ENCODE measurements at regions not wholly inside any gene's neighbourhood (a gene's known extent, or its start where the extent isn't known, plus 50 kb on each side); places are given as distances from the start of the nearest gene placed in this dataset.

- TF ChIP-seq POLR2A (IDR thresholded peaks at IDR 0.05; ENCODE audit: borderline replicate concordance, extremely low read depth, insufficient read depth, insufficient read length), result no peak
- TF ChIP-seq CTCF (IDR thresholded peaks at IDR 0.05 in 2 of 3, conservative IDR thresholded peaks at IDR 0.05 in 1 of 3; ENCODE audit: borderline replicate concordance in 1 of 3, insufficient read depth in 1 of 3, low read depth in 2 of 3, low read length in 2 of 3), result no peak
These were observed 249.1 kb downstream of the UACA start for GRCh38 chr15:70514251-70514650.
